NCI-H2081 treated with DMSO at 0.1 percent for 48 hours (cell line): ENCODE measurements at regions not wholly inside any gene's neighbourhood (a gene's known extent, or its start where the extent isn't known, plus 50 kb on each side); places are given as distances from the start of the nearest gene placed in this dataset.

Experiments used
- DNase-seq: peaks from one replicate; lab custom pipeline; 2025; lab: John Stamatoyannopoulos, UW

GRCh38 chr6:141153563-141153962, 979.2 kb upstream of the GJE1 start:
- DNase-seq = no peak

- DNase-seq = no peak
These were observed 979.8 kb upstream of the GJE1 start for GRCh38 chr6:141152951-141153350.

GRCh38 chr6:141151710-141152417, 980.9 kb upstream of the GJE1 start:
- DNase-seq = no peak

- DNase-seq = no peak
These were observed 990.9 kb upstream of the GJE1 start for GRCh38 chr6:141141870-141142269.

- DNase-seq = no peak
These were observed 991.8 kb upstream of the GJE1 start for GRCh38 chr6:141140905-141141304.

GRCh38 chr6:141139461-141139860, 993.3 kb upstream of the GJE1 start:
- DNase-seq = no peak

GRCh38 chr6:141134723-141135122, 998.0 kb upstream of the GJE1 start:
- no peak for DNase-seq

- DNase-seq = no peak
These were observed 998.9 kb upstream of the GJE1 start for GRCh38 chr6:141133836-141134235.

GRCh38 chr6:141133346-141133745, 999.4 kb upstream of the GJE1 start:
- no peak for DNase-seq

- DNase-seq = no peak
These were observed 1001.1 kb upstream of the GJE1 start for GRCh38 chr6:141131616-141132015.

GRCh38 chr6:141123497-141123896, 1009.2 kb upstream of the GJE1 start:
- DNase-seq = no peak

- no peak for DNase-seq
These were observed 1009.7 kb upstream of the GJE1 start for GRCh38 chr6:141123049-141123448.

- no peak for DNase-seq
These were observed 1013.7 kb upstream of the GJE1 start for GRCh38 chr6:141118991-141119390.

- DNase-seq = no peak
These were observed 1014.9 kb upstream of the GJE1 start for GRCh38 chr6:141117874-141118273.

- no peak for DNase-seq
These were observed 1022.2 kb upstream of the GJE1 start for GRCh38 chr6:141110481-141110880.

GRCh38 chr6:141107591-141108160, 1025.0 kb upstream of the GJE1 start:
- DNase-seq = no peak

- DNase-seq = no peak
These were observed 1027.2 kb upstream of the GJE1 start for GRCh38 chr6:141105481-141105880.

- DNase-seq = no peak
These were observed 1029.5 kb upstream of the GJE1 start for GRCh38 chr6:141103246-141103645.

- no peak for DNase-seq
These were observed 1035.3 kb upstream of the GJE1 start for GRCh38 chr6:141097471-141097870.

- no peak for DNase-seq
These were observed 1037.4 kb upstream of the GJE1 start for GRCh38 chr6:141095308-141095707.

GRCh38 chr6:141088171-141088570, 1044.6 kb upstream of the GJE1 start:
- no peak for DNase-seq

GRCh38 chr6:141077355-141078333, 1055.1 kb upstream of the GJE1 start:
- DNase-seq = no peak

GRCh38 chr6:141057761-141058160, 1075.0 kb upstream of the GJE1 start:
- DNase-seq = no peak
